CD4-positive, CD25-positive, alpha-beta regulatory T cell (primary cell): ENCODE measurements at regions not wholly inside any gene's neighbourhood (a gene's known extent, or its start where the extent isn't known, plus 50 kb on each side); places are given as distances from the start of the nearest gene placed in this dataset.

Experiments
- ATAC-seq, 2 donors: fragments of 150-1000 bp; cut with Tn5 transposase; one replicate each; pipeline ENCODE4 v1.10.0; 2021; ENCODE audit warnings: low read depth in 2 of 2, moderate number of reproducible peaks in 2 of 2, moderate library complexity in 1 of 2
- DNase-seq, 3 donors: peaks; one replicate each; pipeline versions ENCODE4 v3.0.0 to v3.0.0-alpha.2; 2012 to 2022; ENCODE audit warnings: mixed read lengths in 1 of 3
- H3K27ac ChIP-seq: one replicate; pipeline ENCODE4 v1.7.0; 2013; ENCODE audit warnings: mild to moderate bottlenecking, low read length; ENCODE audit not compliant: insufficient read depth, poor library complexity, severe bottlenecking
- H3K27me3 ChIP-seq: one replicate; pipeline ENCODE4 v1.7.0; 2013; ENCODE audit warnings: low read length; ENCODE audit not compliant: control insufficient read depth, insufficient read depth
- H3K36me3 ChIP-seq: one replicate; pipeline ENCODE4 v1.7.0; 2013; ENCODE audit warnings: mild to moderate bottlenecking, low read length, moderate library complexity; ENCODE audit not compliant: control insufficient read depth, insufficient read depth
- H3K4me1 ChIP-seq: 2 replicates; pipeline ENCODE4 v1.7.0; 2013; ENCODE audit warnings: mild to moderate bottlenecking, low read length; ENCODE audit not compliant: insufficient read depth, control insufficient read depth, poor library complexity, severe bottlenecking
- H3K4me3 ChIP-seq: one replicate; pipeline ENCODE4 v1.7.0; 2013; ENCODE audit warnings: low read depth, mild to moderate bottlenecking, low read length, moderate library complexity
- H3K9me3 ChIP-seq, 2 experiments: 1 replicate in 1 of 2; 2 replicates in 1 of 2; pipeline ENCODE4 v1.7.0; 2013; ENCODE audit warnings: low read length in 2 of 2, mild to moderate bottlenecking in 1 of 2, moderate library complexity in 1 of 2; ENCODE audit not compliant: control insufficient read depth in 2 of 2
- H3K27ac Mint-ChIP-seq, 3 donors: one replicate each; pipeline ENCODE4 v1.8.0; 2020 to 2022; ENCODE audit warnings: mild to moderate bottlenecking in 3 of 3, mixed read lengths in 3 of 3, moderate library complexity in 2 of 3
- H3K27me3 Mint-ChIP-seq: one replicate; pipeline ENCODE4 v1.8.0; 2022; ENCODE audit warnings: mild to moderate bottlenecking, mixed read lengths
- H3K36me3 Mint-ChIP-seq: one replicate; pipeline ENCODE4 v1.8.0; 2020; ENCODE audit warnings: mixed read lengths
- H3K4me1 Mint-ChIP-seq, 4 donors: one replicate each; pipeline ENCODE4 v1.8.0; 2020 to 2022; ENCODE audit warnings: mixed read lengths in 4 of 4, mild to moderate bottlenecking in 1 of 4
- H3K4me3 Mint-ChIP-seq, 4 donors: one replicate each; pipeline ENCODE4 v1.8.0; 2020 to 2022; ENCODE audit warnings: mild to moderate bottlenecking in 4 of 4, mixed read lengths in 4 of 4, moderate library complexity in 3 of 4
- H3K9me3 Mint-ChIP-seq, 7 donors: one replicate each; pipeline ENCODE4 v1.8.0; 2020 to 2022; ENCODE audit warnings: mixed read lengths in 7 of 7, mild to moderate bottlenecking in 3 of 7, moderate library complexity in 2 of 7

DNA sequence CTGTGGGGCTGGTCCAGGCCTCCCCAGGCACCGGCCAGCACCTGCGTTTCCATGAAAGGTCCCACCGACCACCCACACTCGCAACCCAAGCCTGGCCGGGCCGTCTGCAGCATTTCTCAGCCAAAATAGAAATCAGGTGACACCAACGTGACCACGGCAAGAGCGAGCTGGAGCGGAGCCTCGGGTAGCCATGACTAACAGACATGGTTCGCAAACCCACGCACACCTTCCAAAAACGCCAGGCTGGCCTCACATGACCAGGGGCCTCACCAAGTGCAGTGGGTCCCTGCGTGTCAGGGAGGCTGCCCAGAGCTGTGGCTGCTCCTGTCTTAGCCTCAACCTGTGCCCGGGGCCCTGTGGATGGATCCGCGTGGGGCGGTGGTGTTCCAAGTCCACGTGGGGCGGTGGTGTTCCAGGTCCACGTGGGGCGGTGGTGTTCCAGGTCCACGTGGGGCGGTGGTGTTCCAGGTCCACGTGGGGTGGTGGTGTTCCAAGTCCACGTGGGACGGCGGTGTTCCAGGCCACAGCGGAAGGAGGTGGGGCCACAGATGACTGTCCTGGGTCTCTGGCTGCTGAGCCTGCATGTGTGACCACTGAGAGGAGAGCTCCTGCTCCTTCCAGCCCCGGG, 64.4 kb upstream of the ADGRA1 start:
- no peaks in the 10 kb centered on the region for H3K36me3 Mint-ChIP-seq

DNA sequence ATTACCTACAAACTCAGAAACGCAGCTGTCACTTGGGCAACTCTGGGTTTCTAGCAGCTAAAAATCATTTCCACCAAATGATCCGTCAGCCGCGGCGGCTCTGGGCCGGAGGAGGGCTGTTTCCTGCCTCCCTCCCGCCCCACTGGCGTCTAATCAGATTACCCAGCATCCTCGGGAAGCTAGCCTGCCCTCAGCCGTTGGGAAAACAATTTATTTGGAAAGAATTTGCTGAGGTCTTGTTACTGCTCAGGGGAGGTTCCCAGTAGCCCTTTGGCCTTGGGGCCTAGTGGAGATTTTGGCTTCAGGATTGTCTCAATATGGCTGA, 65.0 kb upstream of the ADGRA1 start:
- H3K4me1 Mint-ChIP-seq = no peaks in the 10 kb centered on the region
- ATAC-seq = no peak

More for the DNA sequence above, 64.4 kb upstream of the ADGRA1 start:
- Histone ChIP-seq H3K4me1 (no peaks in the 10 kb centered on the region), H3K27ac (no peak overlapping the region), H3K4me3 (no peak overlapping the region), H3K9me3 (no peaks in the 10 kb centered on the region), H3K27me3 (no peaks in the 10 kb centered on the region), H3K36me3 (no peaks in the 10 kb centered on the region)
- Mint-ChIP-seq H3K4me1 (no peaks in the 10 kb centered on the region), H3K27me3 (no peaks in the 10 kb centered on the region), H3K27ac (no peak overlapping the region), H3K9me3 (no peaks in the 10 kb centered on the region), H3K4me3 (no peak overlapping the region)
- DNase-seq (no peak), ATAC-seq (no peak)

DNA sequence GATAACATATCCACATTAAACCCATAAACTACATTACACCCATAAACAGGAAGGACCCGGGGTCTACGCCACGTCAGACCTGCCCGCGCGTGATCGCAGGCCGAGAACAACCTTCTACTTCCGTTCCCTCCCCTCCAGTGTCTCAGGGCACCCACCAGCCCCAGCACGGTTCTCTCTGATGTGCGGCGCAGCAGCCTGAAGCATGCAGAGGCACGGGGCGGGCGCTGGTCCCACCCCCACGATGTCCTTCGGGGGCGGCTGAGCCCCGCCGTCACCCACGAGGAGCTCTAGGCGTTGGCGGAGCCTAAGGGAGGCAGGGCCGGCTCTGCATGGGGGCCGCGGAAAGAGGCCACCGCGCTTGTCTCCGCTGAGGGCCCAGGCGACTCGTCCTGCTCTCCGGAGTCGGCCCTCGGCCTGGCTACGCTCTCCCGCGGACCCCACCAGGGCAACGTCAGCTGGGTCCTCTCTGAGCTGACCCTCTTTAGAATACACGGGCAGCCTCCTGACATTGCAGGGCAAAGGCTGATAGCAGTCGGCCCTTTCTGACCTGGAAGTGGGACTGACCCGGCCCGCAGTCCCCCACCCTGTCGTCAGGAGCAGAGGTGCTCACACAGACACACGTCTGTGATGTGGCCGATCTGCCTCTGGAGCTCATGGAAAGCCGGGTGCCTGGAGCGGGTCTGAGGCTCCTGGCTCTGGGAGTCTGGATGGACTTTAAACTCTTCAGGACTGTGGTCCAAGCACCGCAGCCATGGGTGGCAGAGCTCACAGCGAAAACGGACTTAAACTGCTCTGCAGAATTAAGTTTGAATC, 65.6 kb upstream of the ADGRA1 start:
- no peak for DNase-seq

More for the DNA sequence above, 65.0 kb upstream of the ADGRA1 start:
- no peak overlapping the region for H3K4me3 Mint-ChIP-seq
- H3K27me3 ChIP-seq = no peaks in the 10 kb centered on the region
- no peaks in the 10 kb centered on the region for H3K36me3 ChIP-seq
- H3K9me3 ChIP-seq = no peaks in the 10 kb centered on the region
- H3K27ac ChIP-seq = no peak overlapping the region
- H3K27me3 Mint-ChIP-seq = no peaks in the 10 kb centered on the region
- H3K27ac Mint-ChIP-seq = no peak overlapping the region
- H3K4me3 ChIP-seq = no peak overlapping the region
- DNase-seq = no peak
- H3K9me3 Mint-ChIP-seq = no peaks in the 10 kb centered on the region
- H3K4me1 ChIP-seq = no peaks in the 10 kb centered on the region
- H3K36me3 Mint-ChIP-seq = no peaks in the 10 kb centered on the region

DNA sequence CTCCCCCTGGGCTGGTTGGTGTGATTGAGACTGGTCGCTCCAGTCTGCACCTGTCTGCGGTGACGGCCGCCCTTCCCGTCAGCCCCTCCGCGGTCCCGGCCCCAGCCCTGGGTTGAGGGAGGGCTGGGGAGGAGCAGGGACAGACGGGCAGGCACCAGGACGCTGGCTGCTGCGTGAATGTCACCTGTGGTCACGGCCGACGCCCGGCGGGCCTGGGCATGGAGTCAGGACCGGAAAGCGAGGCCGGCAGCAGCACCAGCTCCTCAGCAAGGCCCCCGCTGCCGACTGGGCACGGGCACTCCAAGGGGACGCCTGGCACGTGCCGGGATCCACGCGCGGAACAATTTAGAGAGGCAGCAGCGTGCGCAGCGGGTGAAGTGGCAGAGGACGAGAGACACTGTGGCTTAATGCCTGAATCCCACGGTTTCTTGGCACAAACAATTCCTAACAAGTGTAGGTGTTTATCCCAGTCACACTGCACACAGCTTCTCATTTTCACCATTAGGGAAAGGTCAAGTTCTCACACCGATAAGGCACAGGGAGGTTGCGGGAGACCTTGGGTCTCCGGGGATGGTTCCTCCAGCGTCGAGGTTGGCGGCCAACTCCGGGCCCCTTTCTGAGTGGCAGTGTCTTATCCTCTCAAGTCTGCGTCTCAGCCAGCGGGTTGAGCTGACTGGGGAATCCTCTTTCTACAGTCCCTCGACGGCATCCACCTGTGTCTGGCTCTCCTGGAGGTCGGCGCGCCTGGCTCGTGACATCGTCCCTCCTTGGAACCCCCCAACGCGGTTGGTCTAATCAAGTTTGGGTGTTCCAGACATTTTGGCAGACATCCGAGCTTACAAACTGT, 66.4 kb upstream of the ADGRA1 start:
- no peaks in the 10 kb centered on the region for H3K9me3 ChIP-seq
- H3K36me3 Mint-ChIP-seq = no peaks in the 10 kb centered on the region
- H3K4me3 Mint-ChIP-seq = no peak overlapping the region
- no peaks in the 10 kb centered on the region for H3K4me1 ChIP-seq
- ATAC-seq (no peak), DNase-seq (no peak)
- no peak overlapping the region for H3K27ac ChIP-seq
- H3K36me3 ChIP-seq = no peaks in the 10 kb centered on the region
- H3K27me3 Mint-ChIP-seq = no peaks in the 10 kb centered on the region
- no peak overlapping the region for H3K4me3 ChIP-seq
- H3K27ac Mint-ChIP-seq = no peak overlapping the region
- H3K4me1 Mint-ChIP-seq = no peaks in the 10 kb centered on the region
- no peaks in the 10 kb centered on the region for H3K9me3 Mint-ChIP-seq
- H3K27me3 ChIP-seq = no peaks in the 10 kb centered on the region

More for the DNA sequence above, 65.6 kb upstream of the ADGRA1 start:
- H3K27ac Mint-ChIP-seq = no peak overlapping the region
- H3K4me3 Mint-ChIP-seq = no peak overlapping the region
- no peaks in the 10 kb centered on the region for H3K36me3 Mint-ChIP-seq
- Histone ChIP-seq H3K36me3 (no peaks in the 10 kb centered on the region), H3K9me3 (no peaks in the 10 kb centered on the region), H3K27ac (no peak overlapping the region), H3K27me3 (no peaks in the 10 kb centered on the region), H3K4me3 (no peak overlapping the region), H3K4me1 (no peaks in the 10 kb centered on the region)
- H3K9me3 Mint-ChIP-seq = no peaks in the 10 kb centered on the region
- H3K4me1 Mint-ChIP-seq = no peaks in the 10 kb centered on the region
- ATAC-seq = no peak
- H3K27me3 Mint-ChIP-seq = no peaks in the 10 kb centered on the region

DNA sequence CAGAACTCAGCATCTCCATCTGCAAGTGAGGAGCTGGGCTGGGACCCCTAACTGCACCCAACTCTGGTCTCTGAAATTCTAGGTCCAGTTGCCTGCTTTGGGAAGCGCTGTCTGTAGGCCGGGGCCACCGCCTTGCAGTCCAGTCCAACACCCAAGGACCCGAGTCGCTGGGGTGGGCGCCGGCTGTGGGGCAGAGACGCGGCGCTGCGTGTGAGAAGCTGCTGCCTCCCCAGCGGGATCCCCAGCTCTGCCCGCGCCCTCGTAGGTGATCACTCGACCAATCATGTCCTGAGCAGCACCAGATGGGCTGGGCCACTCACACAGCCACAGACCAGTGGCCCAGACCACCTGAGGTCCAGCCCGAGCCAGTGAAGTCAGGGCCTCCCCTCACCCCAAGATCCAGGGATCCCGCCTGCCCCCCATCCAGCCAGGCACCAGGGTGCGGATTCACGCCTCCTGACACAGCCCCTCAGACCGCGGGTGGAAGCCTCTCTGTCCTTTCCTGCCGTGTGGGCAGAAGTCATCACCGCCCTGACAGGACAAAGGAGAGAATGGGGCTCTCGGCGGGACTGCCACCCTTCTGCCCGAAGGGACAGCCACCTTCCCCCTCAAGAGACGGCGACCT, 67.4 kb upstream of the ADGRA1 start:
- no peaks in the 10 kb centered on the region for H3K4me1 ChIP-seq
- no peaks in the 10 kb centered on the region for H3K9me3 ChIP-seq
- H3K4me3 Mint-ChIP-seq = no peak overlapping the region
- no peak overlapping the region for H3K27ac ChIP-seq
- H3K4me1 Mint-ChIP-seq = no peaks in the 10 kb centered on the region
- H3K27ac Mint-ChIP-seq = no peak overlapping the region
- no peaks in the 10 kb centered on the region for H3K9me3 Mint-ChIP-seq
- H3K4me3 ChIP-seq = no peak overlapping the region
- ATAC-seq = no peak
- no peaks in the 10 kb centered on the region for H3K36me3 Mint-ChIP-seq
- DNase-seq = no peak
- no peaks in the 10 kb centered on the region for H3K27me3 ChIP-seq
- no peaks in the 10 kb centered on the region for H3K27me3 Mint-ChIP-seq
- no peaks in the 10 kb centered on the region for H3K36me3 ChIP-seq

DNA sequence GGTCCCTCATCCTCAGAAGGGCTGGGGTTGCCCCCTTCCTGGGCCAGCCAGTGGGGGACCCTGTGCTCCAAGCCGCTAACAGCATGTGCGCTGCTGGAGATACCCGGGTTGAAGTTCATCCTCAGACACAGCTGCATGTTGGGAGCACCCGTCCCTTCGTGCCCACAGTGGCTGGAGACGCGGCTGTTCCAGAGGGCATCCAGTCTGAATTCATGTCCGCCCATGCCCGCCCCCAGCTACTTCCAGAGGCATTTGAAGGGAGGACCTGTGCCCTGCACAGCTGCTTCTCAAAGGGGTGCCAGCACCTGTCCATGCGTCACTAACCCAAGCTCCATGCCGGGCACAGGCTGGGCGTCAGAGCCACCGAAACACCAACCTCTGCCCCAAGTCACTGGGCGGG, 68.1 kb upstream of the ADGRA1 start:
- H3K9me3 Mint-ChIP-seq = no peaks in the 10 kb centered on the region
- H3K4me1 Mint-ChIP-seq = no peaks in the 10 kb centered on the region
- H3K4me1 ChIP-seq = no peaks in the 10 kb centered on the region
- no peak overlapping the region for H3K4me3 Mint-ChIP-seq
- H3K27me3 ChIP-seq = no peaks in the 10 kb centered on the region
- no peaks in the 10 kb centered on the region for H3K36me3 ChIP-seq
- H3K27me3 Mint-ChIP-seq = no peaks in the 10 kb centered on the region
- H3K27ac ChIP-seq = no peak overlapping the region
- H3K36me3 Mint-ChIP-seq = no peaks in the 10 kb centered on the region
- DNase-seq (no peak), ATAC-seq (no peak)
- no peak overlapping the region for H3K27ac Mint-ChIP-seq
- H3K4me3 ChIP-seq = no peak overlapping the region
- no peaks in the 10 kb centered on the region for H3K9me3 ChIP-seq

DNA sequence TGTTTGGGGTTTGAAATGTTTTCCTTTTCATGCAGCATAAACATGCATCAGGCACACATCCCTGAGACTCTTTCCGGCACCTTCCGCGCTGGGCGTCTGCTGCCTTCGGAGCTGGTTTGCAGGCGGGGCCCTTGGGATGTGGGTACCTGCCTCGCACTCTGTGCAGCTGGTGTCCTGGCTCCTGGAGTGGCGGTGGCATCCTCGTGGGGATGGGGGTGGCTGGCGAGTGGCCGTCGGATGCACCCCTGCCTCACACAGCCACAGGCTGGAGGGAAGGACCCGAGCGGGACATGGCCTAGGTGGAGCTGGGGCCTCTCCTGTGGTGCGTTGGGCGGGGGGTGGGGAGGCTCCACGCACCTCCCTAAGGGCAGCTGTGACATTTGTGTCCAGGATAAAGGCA, 68.5 kb upstream of the ADGRA1 start:
- DNase-seq = no peak
- Histone ChIP-seq H3K4me3 (no peak overlapping the region), H3K27ac (no peak overlapping the region), H3K27me3 (no peaks in the 10 kb centered on the region), H3K4me1 (no peaks in the 10 kb centered on the region), H3K36me3 (no peaks in the 10 kb centered on the region), H3K9me3 (no peaks in the 10 kb centered on the region)
- Mint-ChIP-seq H3K36me3 (no peaks in the 10 kb centered on the region), H3K27ac (no peak overlapping the region), H3K9me3 (no peaks in the 10 kb centered on the region), H3K27me3 (no peaks in the 10 kb centered on the region), H3K4me3 (no peak overlapping the region), H3K4me1 (no peaks in the 10 kb centered on the region)
- no peak for ATAC-seq
